GM18868 (cell line): ENCODE measurements at regions not wholly inside any gene's neighbourhood (a gene's known extent, or its start where the extent isn't known, plus 50 kb on each side); places are given as distances from the start of the nearest gene placed in this dataset.

Experiments used
- ATAC-seq: cut with Tn5 transposase; IDR thresholded peaks from one replicate; pipeline ENCODE4 v1.9.1; 2021; ENCODE audit warnings: mild to moderate bottlenecking, moderate library complexity; ENCODE audit not compliant: unreplicated experiment

DNA sequence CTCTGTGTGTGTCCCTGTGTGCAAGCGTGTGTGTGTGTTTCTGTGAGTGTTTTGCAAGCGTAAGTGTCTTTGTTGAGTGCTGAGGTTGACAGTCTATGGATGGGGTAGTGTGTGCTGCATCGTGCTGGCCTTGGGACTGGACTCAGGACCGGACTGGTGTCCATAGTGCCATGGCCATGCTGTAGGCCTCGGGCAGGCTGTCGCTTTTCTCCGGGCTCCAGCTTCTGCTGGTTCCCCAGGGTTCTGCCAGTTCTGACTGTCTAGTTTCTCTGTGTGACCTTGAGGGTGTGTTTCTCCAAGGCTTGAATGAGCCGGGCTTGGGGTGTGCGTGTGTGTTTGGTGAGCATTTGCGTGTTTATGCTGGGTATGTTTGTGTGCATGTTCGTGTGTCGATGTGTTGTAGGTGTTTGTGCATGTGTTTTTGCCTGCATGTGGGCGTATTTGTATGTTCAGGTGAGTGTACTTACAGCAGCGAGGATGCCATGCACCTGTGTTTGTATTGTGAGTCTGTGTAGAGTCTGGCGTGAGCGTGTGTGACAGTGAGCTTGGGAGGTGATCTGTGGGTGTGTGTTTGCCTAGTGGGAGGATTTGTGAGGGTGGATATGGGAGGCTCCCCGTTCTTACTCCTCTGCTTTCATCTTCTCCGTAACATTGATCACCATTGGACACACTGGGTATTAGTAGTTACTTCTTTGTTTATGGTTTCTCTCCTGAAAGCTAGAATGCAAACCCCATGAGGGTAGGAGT is 51.7 kb upstream of the POU3F1 start:
- no peak for ATAC-seq

DNA sequence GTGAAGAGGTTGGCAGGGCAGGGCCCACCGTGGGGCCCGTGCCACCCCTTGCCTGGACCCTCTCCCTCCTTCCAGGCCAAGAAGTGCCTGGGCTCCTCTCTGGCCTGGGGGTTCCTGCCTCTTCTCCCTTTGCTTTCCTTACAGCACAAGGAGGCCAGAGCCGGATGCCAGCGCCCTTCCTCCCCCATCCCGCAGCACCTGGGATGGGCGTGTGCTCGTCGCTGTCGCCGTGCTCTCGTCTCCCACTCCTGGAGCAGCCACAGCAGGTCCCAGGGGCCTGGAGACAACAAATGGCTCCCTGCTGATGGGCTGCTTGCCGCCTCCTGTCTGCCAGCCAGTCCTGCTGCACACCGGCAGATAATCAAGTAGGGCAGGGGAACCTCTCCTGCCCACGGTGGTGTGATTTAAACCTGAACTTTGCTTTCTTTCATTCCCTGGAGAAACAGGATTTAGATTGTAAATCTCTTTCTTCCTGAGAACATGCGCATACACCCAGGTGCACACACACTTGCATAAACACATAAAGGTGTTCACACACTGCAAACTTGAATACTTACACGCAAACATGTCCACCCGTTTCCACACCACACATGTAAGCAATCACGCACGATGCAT is 50.8 kb upstream of the POU3F1 start:
- no peak for ATAC-seq
